SK-N-MC (cell line): ENCODE measurements at regions not wholly inside any gene's neighbourhood (a gene's known extent, or its start where the extent isn't known, plus 50 kb on each side); places are given as distances from the start of the nearest gene placed in this dataset.

Experiments used
- DNase-seq: peaks from one replicate; pipeline ENCODE4 v3.0.0-alpha.2; 2011; ENCODE audit warnings: low read depth, low spot score
- H3K27ac ChIP-seq: fragments of 200-600 bp; sonication (generic); 2 replicates; pipeline ENCODE4 v1.5.1; 2016; ENCODE audit warnings: mixed run types
- H3K36me3 ChIP-seq: fragments of 200-600 bp; sonication (generic); 2 replicates; pipeline ENCODE4 v1.6.1; 2017; ENCODE audit warnings: antibody characterized with exemption, low read length, mixed read lengths; ENCODE audit not compliant: insufficient read depth
- H3K4me3 ChIP-seq: fragments of 200-600 bp; sonication (generic); 2 replicates; pipeline ENCODE4 v1.5.1; 2016
- H3K9ac ChIP-seq: fragments of 200-600 bp; sonication (generic); 2 replicates; pipeline ENCODE4 v1.8.0; 2017; ENCODE audit warnings: mixed run types, mixed read lengths; ENCODE audit not compliant: insufficient read length
- H3K9me3 ChIP-seq: fragments of 200-600 bp; sonication (generic); 2 replicates; pipeline ENCODE4 v1.6.1; 2017; ENCODE audit warnings: low read depth, mild to moderate bottlenecking, antibody characterized with exemption, low read length, moderate library complexity, mixed read lengths
- EZH2 ChIP-seq: fragments of 200-600 bp; sonication (generic); IDR thresholded peaks from one replicate; pipeline ENCODE4 v1.6.1; 2017; ENCODE audit warnings: antibody characterized with exemption
- FOXP2 ChIP-seq: optimal IDR thresholded peaks from 2 replicates; pipeline ENCODE3; 2011; ENCODE audit warnings: mild to moderate bottlenecking, moderate library complexity; ENCODE audit not compliant: insufficient read depth; ENCODE audit errors: extremely low read length, control extremely low read depth
- POLR2AphosphoS5 ChIP-seq: IDR thresholded peaks from 2 replicates; pipeline ENCODE4 v1.6.1; 2012; ENCODE audit warnings: mild to moderate bottlenecking, low read depth, low read length, borderline replicate concordance

- no peak for DNase-seq
- TF ChIP-seq FOXP2 (no peak), EZH2 (no peak), POLR2AphosphoS5 (no peak)
- H3K4me3 ChIP-seq, result no peak overlapping the region
- H3K9me3 ChIP-seq, result no peaks in the 10 kb centered on the region
- H3K36me3 ChIP-seq, result no peaks in the 10 kb centered on the region
- no peak overlapping the region for H3K27ac ChIP-seq
- no peak overlapping the region for H3K9ac ChIP-seq
Observed at GRCh38 chr4:53925050-53925605, 139.3 kb downstream of the CHIC2 start.

GRCh38 chr4:53924333-53925049 is 139.9 kb downstream of the CHIC2 start:
- Histone ChIP-seq H3K27ac (no peak overlapping the region), H3K9ac (no peak overlapping the region), H3K36me3 (no peaks in the 10 kb centered on the region), H3K4me3 (no peak overlapping the region), H3K9me3 (no peaks in the 10 kb centered on the region)
- TF ChIP-seq POLR2AphosphoS5 (no peak), FOXP2 (no peak), EZH2 (no peak)
- DNase-seq, result no peak

DNA sequence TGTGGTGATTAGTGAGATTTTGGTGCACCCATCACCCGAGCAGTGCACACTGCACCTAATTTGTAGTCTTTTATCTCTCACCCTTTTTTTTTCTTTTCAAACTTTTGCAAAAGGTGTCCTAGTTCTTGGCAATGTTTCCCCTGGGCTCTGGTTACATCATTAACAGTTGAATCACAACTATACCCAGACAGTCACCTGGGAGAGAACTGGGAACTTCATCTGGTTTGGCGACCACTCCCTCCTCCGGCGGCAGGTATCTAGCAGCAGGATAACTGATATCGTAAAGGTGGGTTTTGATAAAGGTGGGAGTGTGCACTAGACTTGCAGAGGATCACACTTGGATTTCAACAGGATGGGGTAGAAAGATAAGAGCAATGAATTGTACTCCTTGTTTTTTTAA is 140.5 kb downstream of the CHIC2 start:
- Histone ChIP-seq H3K9me3 (no peaks in the 10 kb centered on the region), H3K36me3 (no peaks in the 10 kb centered on the region), H3K27ac (no peak overlapping the region), H3K4me3 (no peak overlapping the region), H3K9ac (no peak overlapping the region)
- no peak for DNase-seq
- TF ChIP-seq FOXP2 (no peak), EZH2 (no peak), POLR2AphosphoS5 (no peak)

GRCh38 chr4:53921856-53922255 is 142.5 kb downstream of the CHIC2 start:
- no peaks in the 10 kb centered on the region for H3K36me3 ChIP-seq
- TF ChIP-seq EZH2 (no peak), FOXP2 (no peak), POLR2AphosphoS5 (no peak)
- H3K4me3 ChIP-seq, result no peak overlapping the region
- H3K9ac ChIP-seq, result no peak overlapping the region
- no peak overlapping the region for H3K27ac ChIP-seq
- no peaks in the 10 kb centered on the region for H3K9me3 ChIP-seq
- DNase-seq, result no peak

DNA sequence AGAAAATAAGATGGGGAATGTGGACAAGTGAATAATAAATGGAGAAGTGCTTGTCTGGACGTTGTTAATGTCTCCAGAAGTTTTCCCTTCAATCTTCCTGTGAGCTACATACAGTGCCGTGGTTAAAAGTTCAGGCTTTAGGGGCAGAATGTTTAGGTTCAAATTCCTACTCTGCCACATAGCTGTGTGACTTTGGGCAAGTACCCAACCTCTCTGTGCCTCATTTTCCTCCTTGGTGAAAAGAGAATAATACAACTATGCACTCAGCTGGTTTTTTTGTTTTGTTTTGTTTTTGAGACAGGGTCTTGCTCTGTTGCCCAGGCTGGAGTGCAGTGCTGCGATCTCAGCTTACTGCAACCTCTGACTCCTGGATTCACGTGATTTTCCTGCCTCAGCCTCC is 143.5 kb downstream of the CHIC2 start:
- TF ChIP-seq POLR2AphosphoS5 (no peak), FOXP2 (no peak), EZH2 (no peak)

DNA sequence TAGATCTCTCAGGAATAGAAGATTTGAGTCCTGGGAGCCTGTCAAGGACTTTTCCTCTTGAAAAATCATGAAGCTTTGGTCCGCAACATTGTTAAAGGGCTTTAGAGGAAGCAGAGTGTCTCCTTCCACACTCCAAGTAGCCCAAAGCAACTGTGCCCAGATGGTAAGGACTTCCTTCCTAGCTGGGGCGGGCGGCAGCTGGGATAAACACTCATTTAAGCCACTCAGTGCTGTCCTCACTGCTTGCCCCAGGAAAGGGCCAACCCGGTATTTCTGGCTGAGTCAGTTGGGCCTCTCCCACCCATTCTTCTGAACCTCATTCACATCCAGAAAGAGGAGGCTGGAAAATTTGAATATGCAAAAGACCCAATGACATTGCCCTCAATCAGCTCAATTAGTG is 144.3 kb downstream of the CHIC2 start:
- no peak overlapping the region for H3K27ac ChIP-seq
- TF ChIP-seq POLR2AphosphoS5 (no peak), FOXP2 (no peak), EZH2 (no peak)
- DNase-seq, result no peak
- no peak overlapping the region for H3K4me3 ChIP-seq
- no peaks in the 10 kb centered on the region for H3K36me3 ChIP-seq
- H3K9me3 ChIP-seq, result no peaks in the 10 kb centered on the region
- H3K9ac ChIP-seq, result no peak overlapping the region

More for the DNA sequence above, 143.5 kb downstream of the CHIC2 start:
- DNase-seq, result no peak
- Histone ChIP-seq H3K4me3 (no peak overlapping the region), H3K36me3 (no peaks in the 10 kb centered on the region), H3K9ac (no peak overlapping the region), H3K27ac (no peak overlapping the region), H3K9me3 (no peaks in the 10 kb centered on the region)

DNA sequence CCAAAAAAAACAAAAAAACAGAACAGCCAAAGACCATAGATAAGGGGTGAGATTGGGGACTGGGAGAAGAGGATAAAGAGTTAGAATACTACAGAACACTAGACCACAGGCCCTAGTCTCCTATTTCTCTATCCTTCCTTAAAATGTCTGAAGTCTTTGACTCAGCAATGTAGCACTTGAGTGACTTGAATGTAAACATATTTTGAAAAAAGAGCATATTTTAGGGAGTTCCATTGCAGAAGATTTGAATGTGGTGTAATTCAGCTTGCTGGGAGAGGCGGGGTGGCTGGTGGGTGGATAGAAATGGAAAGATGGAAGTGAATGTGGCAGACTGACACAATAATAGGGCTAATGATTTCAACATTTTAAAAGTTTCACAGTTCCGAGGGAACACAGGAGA is 144.9 kb downstream of the CHIC2 start:
- Histone ChIP-seq H3K27ac (no peak overlapping the region), H3K4me3 (no peak overlapping the region), H3K36me3 (no peaks in the 10 kb centered on the region), H3K9ac (no peak overlapping the region), H3K9me3 (no peaks in the 10 kb centered on the region)
- TF ChIP-seq FOXP2 (no peak), POLR2AphosphoS5 (no peak), EZH2 (no peak)
- DNase-seq, result no peak

GRCh38 chr4:53917729-53918128 is 146.7 kb downstream of the CHIC2 start:
- Histone ChIP-seq H3K9me3 (no peaks in the 10 kb centered on the region), H3K27ac (no peak overlapping the region), H3K9ac (no peak overlapping the region), H3K4me3 (no peak overlapping the region), H3K36me3 (no peaks in the 10 kb centered on the region)
- TF ChIP-seq FOXP2 (no peak), EZH2 (no peak), POLR2AphosphoS5 (no peak)
- no peak for DNase-seq

GRCh38 chr4:53916431-53916889 is 147.9 kb downstream of the CHIC2 start:
- no peak for DNase-seq

More at GRCh38 chr4:53916431-53916889, 147.9 kb downstream of the CHIC2 start:
- no peak for TF ChIP-seq FOXP2
- no peak for TF ChIP-seq POLR2AphosphoS5
- TF ChIP-seq EZH2, result no peak
- Histone ChIP-seq H3K27ac (no peak overlapping the region), H3K36me3 (no peaks in the 10 kb centered on the region), H3K4me3 (no peak overlapping the region), H3K9ac (no peak overlapping the region), H3K9me3 (no peaks in the 10 kb centered on the region)
